ENCODE measurements at regions not wholly inside any gene's neighbourhood (a gene's known extent, or its start where the extent isn't known, plus 50 kb on each side); places are given as distances from the start of the nearest gene placed in this dataset.
A peak's percentile ranks its signal among the peaks of the same experiment; 100 is the strongest.

GRCh38 chr17:83152227-83152744 is 72.9 kb downstream of the METRNL start:
- ATAC-seq (no peak), DNase-seq (no peak)
- Mint-ChIP-seq H3K27ac (no peak overlapping the region), H3K27me3 (peaks cover 0 to 23% (median 2%) of the 10 kb centered on the region in 5 donors), H3K9me3 (no peaks in the 10 kb centered on the region), H3K36me3 (no peaks in the 10 kb centered on the region), H3K4me1 (peaks cover 0 to 8% (median 6%) of the 10 kb centered on the region in 4 donors), H3K4me3 (no peak overlapping the region)
- POLR2A ChIA-PET, result no interaction called here

- ATAC-seq (no peak), DNase-seq (no peak)
- no peaks in the 10 kb centered on the region for H3K9me3 Mint-ChIP-seq
- POLR2A ChIA-PET, result no interaction called here
- peaks cover 0 to 23% (median 2%) of the 10 kb centered on the region in 5 donors for H3K27me3 Mint-ChIP-seq
- no peak overlapping the region for H3K4me3 Mint-ChIP-seq
- H3K36me3 Mint-ChIP-seq, result no peaks in the 10 kb centered on the region
- H3K27ac Mint-ChIP-seq, result peak overlapping the region in 1 of 10 donors; percentile 24
- peaks cover 0 to 8% (median 6%) of the 10 kb centered on the region in 4 donors for H3K4me1 Mint-ChIP-seq
Measured at GRCh38 chr17:83152745-83153611, 73.6 kb downstream of the METRNL start.

DNA sequence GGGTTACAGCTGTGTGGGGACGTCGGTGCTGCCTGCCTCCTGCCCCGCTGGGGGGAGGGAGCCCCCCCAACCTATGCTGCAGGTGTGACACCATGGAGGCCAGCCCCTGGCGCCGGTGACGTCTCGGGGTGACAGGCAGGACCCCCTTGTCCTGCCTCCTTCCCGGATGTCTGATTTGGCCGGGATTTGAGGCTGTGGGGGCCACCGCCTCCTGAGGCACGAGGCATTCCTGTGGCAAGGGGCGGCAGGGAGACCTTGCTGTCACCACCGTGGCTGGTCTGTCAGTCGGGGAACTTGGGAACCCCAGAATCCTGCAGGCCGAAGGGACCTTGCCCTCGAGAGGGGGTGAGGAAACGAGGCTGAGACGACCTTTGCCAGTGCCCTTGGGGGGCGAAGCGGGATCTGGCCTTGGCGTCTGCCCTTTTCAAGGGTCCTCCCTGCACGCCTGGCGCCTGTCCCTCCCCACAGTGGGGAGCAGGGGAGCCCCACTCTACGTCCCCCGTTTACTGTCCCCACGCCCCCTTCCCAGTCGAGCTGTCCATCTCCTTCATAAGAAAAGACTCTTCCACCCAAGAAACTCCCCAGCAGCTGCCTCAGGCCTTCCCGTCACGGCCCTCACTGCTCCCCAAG is 74.4 kb downstream of the METRNL start:
- peaks cover 0 to 8% (median 6%) of the 10 kb centered on the region in 4 donors for H3K4me1 Mint-ChIP-seq
- POLR2A ChIA-PET, result no interaction called here
- H3K27me3 Mint-ChIP-seq, result peaks cover 0 to 23% (median 2%) of the 10 kb centered on the region in 5 donors
- ATAC-seq (no peak), DNase-seq (no peak)
- H3K27ac Mint-ChIP-seq, result no peak overlapping the region
- H3K9me3 Mint-ChIP-seq, result no peaks in the 10 kb centered on the region
- no peak overlapping the region for H3K4me3 Mint-ChIP-seq
- H3K36me3 Mint-ChIP-seq, result no peaks in the 10 kb centered on the region

DNA sequence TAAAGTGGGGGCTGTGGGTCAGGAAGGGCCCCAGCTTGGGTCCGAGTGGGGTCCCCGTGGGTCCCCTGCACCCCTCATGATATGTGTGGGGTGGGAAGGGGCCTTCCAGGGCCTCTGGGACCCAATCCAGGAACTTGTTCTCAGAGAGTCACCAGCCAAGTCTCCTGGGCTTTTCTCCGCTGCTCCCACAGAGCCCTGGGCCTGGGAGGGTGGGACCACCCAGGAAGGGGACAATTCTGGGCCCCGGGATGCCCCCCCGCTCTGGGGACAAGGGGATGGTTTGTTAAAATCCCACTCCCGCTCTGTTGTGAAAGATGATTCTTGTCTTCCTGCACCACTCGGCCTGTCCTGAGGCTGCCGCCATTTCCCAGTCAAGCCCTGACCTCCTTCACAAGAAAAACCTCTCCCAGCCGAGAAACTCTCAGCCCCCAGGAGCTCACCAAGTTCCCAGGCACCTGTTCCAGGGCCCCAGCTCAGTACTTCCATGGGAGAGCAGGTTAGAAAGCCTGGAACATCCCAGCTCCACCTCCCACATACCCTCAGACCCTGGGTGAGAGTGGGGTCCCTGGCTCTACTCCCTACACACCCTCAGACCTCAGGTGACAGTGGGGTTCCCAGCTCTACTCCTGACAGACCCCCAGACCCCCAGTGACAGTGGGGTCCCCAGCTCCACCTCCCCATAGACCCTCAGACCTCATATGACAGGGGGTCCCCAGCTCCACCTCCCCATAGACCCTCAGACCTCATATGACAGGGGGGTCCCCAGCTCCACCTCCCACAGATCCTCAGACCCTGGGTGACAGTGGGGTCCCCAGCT is 75.1 kb downstream of the METRNL start:
- DNase-seq, result no peak
- no peaks in the 10 kb centered on the region for H3K36me3 Mint-ChIP-seq
- H3K9me3 Mint-ChIP-seq, result no peaks in the 10 kb centered on the region
- H3K4me1 Mint-ChIP-seq, result peaks cover 0 to 8% (median 6%) of the 10 kb centered on the region in 4 donors
- H3K27me3 Mint-ChIP-seq, result peaks cover 0 to 21% (median 2%) of the 10 kb centered on the region in 5 donors
- POLR2A ChIA-PET, result no interaction called here
- no peak overlapping the region for H3K27ac Mint-ChIP-seq
- ATAC-seq, result no peak
- H3K4me3 Mint-ChIP-seq, result peak overlapping the region in 1 of 10 donors; percentile 20

DNA sequence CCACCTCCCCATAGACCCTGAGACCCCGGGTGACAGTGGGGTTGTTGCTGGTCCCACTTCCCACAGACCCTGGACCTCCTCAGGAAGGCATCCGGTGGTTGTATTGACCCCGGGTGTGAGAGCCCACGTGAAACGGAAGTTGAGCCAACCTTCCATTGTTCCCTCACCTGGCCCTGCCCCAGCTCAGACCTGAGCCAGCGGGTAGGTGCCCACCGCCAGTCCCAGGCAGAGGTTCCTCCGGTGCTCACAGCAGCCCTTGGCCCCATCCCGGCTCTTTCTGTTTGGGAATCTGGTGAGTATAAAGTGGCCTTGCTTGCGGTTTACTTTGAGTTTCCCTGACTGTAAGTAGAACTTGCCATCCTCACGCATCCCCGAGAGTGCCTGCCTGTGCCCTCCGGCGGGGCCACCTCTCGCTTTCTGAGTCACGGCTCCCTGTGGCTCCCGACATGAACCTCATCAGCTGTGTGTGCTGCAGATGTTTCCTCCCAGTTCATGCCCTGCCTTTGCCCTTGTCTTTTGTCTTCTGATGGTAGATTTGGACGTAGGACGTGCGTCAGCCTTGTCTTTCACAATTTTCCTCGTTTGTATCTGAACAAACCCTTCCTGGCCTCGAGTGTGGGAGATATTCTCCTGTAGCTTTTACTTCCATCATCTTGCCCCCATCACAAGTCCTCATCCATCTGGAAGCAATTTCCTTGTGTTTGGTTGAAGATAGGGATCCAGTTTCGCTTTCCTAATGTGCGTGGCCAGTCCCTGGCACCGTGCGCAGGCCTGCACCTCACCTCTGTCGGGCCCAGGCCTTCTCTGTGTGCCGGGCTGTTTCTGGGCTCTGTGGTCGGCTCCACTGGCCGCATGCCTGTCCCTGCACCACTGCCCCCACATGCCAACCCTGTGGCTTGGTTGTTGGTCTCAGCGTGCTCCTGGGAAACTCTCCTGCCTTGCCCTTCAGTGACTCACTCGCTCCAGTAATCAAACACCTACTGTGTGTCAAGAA is 76.0 kb downstream of the METRNL start:
- peak overlapping the region in 1 of 10 donors; percentile 2 for H3K4me3 Mint-ChIP-seq
- H3K9me3 Mint-ChIP-seq, result no peaks in the 10 kb centered on the region
- peaks cover 0 to 8% (median 6%) of the 10 kb centered on the region in 4 donors for H3K4me1 Mint-ChIP-seq
- ATAC-seq, result no peak
- H3K27me3 Mint-ChIP-seq, result peaks cover 0 to 12% (median 2%) of the 10 kb centered on the region in 5 donors
- peak overlapping the region in 1 of 10 donors; percentile 38 for H3K27ac Mint-ChIP-seq
- POLR2A ChIA-PET, result no interaction called here
- DNase-seq, result no peak
- H3K36me3 Mint-ChIP-seq, result no peaks in the 10 kb centered on the region

DNA sequence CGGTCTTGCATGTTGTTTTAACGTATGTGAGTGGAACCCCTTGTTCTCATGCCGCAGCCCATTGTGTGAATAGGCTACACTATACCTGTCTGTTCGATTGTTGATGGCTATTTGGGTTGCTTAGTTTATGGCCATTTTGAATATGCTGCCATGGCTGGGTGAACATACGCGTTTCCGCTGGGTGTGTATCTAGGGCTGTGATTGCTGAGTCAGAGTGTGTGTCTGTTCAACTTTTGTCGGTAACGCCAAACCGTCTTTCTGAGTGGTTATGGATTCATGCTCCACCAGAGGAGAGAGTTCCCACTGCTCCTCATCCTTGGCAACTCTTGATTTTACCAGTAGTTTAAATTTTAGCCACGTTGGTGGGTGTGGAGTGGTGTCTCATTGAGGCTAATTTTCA is 77.0 kb downstream of the METRNL start:
- Mint-ChIP-seq H3K36me3 (no peaks in the 10 kb centered on the region), H3K9me3 (no peaks in the 10 kb centered on the region), H3K27ac (no peak overlapping the region), H3K4me1 (peaks cover 0 to 8% (median 6%) of the 10 kb centered on the region in 4 donors), H3K4me3 (no peak overlapping the region), H3K27me3 (peaks cover 0 to 7% (median 2%) of the 10 kb centered on the region in 5 donors)
- ATAC-seq (no peak), DNase-seq (no peak)
- POLR2A ChIA-PET, result no interaction called here

DNA sequence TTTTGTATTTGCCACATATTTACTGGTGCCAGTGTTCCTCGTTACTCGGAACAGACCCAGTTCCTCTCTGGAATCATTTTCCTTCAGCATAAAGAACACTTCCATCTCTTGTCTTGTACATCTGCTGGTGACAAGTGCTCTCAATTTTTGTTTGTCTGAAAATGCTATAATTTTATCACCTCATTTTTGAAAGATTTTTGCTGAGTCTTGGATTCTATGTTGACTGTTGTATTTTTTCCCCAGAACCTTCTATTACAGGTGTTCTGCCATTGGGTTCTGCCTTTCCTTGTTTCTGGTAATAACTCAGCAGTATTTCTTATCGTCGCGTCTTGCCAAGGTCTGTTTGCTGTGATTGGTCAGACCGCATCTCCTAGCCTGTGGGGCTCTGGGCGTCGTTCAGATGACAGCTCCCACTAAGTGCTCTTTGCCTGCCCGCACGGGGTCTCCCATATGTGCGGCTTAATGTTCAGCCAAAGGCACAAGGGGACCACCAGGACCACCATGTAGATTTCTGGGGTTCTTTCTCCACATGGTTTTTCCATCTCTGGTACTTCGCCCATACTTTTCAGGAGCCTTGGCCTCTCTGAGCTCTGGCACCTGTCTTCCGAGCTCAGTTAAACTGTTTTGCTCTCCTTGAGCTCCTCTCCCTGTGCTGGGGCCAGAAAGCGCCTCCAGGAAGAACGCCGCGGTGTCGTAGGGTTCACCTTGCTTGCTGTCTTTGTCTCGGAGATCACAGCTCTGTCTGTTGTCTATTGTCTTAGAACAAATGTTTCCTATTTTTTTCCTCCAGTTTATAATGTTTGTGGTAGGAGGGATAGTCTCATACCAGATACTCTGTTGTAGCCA is 80.0 kb downstream of the METRNL start:
- Mint-ChIP-seq H3K9me3 (no peaks in the 10 kb centered on the region), H3K36me3 (no peaks in the 10 kb centered on the region), H3K4me1 (peaks cover 0 to 6% (median 4%) of the 10 kb centered on the region in 4 donors), H3K4me3 (no peak overlapping the region), H3K27me3 (peaks cover 0 to 13% (median 2%) of the 10 kb centered on the region in 5 donors), H3K27ac (no peak overlapping the region)
- DNase-seq (no peak), ATAC-seq (no peak)
- POLR2A ChIA-PET, result no interaction called here

- Mint-ChIP-seq H3K9me3 (no peaks in the 10 kb centered on the region), H3K36me3 (no peaks in the 10 kb centered on the region), H3K4me3 (no peak overlapping the region), H3K27me3 (peaks cover 0 to 16% (median 0%) of the 10 kb centered on the region in 5 donors), H3K4me1 (peaks cover 0 to 2% (median 1%) of the 10 kb centered on the region in 4 donors), H3K27ac (peak overlapping the region in 1 of 10 donors; percentile 24)
- ATAC-seq (no peak), DNase-seq (peak in 1 of 10 donors; percentile 53)
- POLR2A ChIA-PET, result no interaction called here
Measured at GRCh38 chr17:83160443-83161297, 81.3 kb downstream of the METRNL start.

- DNase-seq, result no peak
- no peak for ATAC-seq
- Mint-ChIP-seq H3K9me3 (no peaks in the 10 kb centered on the region), H3K27ac (no peak overlapping the region), H3K4me1 (no peaks in the 10 kb centered on the region), H3K36me3 (no peaks in the 10 kb centered on the region), H3K27me3 (peaks cover 0 to 12% (median 0%) of the 10 kb centered on the region in 5 donors), H3K4me3 (no peak overlapping the region)
- POLR2A ChIA-PET, result no interaction called here
Measured at GRCh38 chr17:83161298-83162034, 82.1 kb downstream of the METRNL start.
